ENCODE measurements at regions not wholly inside any gene's neighbourhood (a gene's known extent, or its start where the extent isn't known, plus 50 kb on each side); places are given as distances from the start of the nearest gene placed in this dataset.
"Not testable (repeated sequence)": the region's sequence is repeated elsewhere in the genome, so short reads cannot be mapped to it uniquely, and the experiment has no call there.

- H3K27ac Mint-ChIP-seq, result no peak overlapping the region
- no peaks in the 10 kb centered on the region for H3K4me1 Mint-ChIP-seq (ENCODE audit: low read depth)
- ATAC-seq (no peak), DNase-seq (no peak)
- H3K27me3 Mint-ChIP-seq (ENCODE audit: low read depth), result no peaks in the 10 kb centered on the region
- no peak overlapping the region for H3K4me3 Mint-ChIP-seq
- H3K9me3 Mint-ChIP-seq (ENCODE audit: insufficient read depth), result no peaks in the 10 kb centered on the region
- POLR2A ChIA-PET, result no interaction called here
- CTCF ChIA-PET, result no interaction called here
- H3K36me3 Mint-ChIP-seq (ENCODE audit: low read depth), result no peaks in the 10 kb centered on the region
Observed at GRCh38 chr18:75845413-75845812, 417.9 kb upstream of the SMIM21 start.

GRCh38 chr18:75844146-75844545, 416.6 kb upstream of the SMIM21 start:
- CTCF ChIA-PET, result no interaction called here
- POLR2A ChIA-PET, result no interaction called here
- no peaks in the 10 kb centered on the region for H3K9me3 Mint-ChIP-seq (ENCODE audit: insufficient read depth)
- ATAC-seq, result no peak
- H3K27me3 Mint-ChIP-seq (ENCODE audit: low read depth), result no peaks in the 10 kb centered on the region
- H3K36me3 Mint-ChIP-seq (ENCODE audit: low read depth), result no peaks in the 10 kb centered on the region
- DNase-seq, result no peak
- H3K4me1 Mint-ChIP-seq (ENCODE audit: low read depth), result no peaks in the 10 kb centered on the region
- no peak overlapping the region for H3K4me3 Mint-ChIP-seq
- H3K27ac Mint-ChIP-seq, result no peak overlapping the region

GRCh38 chr18:75840131-75840530, 412.6 kb upstream of the SMIM21 start:
- ATAC-seq (no peak), DNase-seq (no peak)
- ChIA-PET POLR2A (no interaction called here), CTCF (no interaction called here)
- Mint-ChIP-seq H3K4me1 (ENCODE audit: low read depth) (no peaks in the 10 kb centered on the region), H3K4me3 (no peak overlapping the region), H3K27me3 (ENCODE audit: low read depth) (no peaks in the 10 kb centered on the region), H3K27ac (no peak overlapping the region), H3K9me3 (ENCODE audit: insufficient read depth) (no peaks in the 10 kb centered on the region), H3K36me3 (ENCODE audit: low read depth) (no peaks in the 10 kb centered on the region)

- H3K36me3 Mint-ChIP-seq (ENCODE audit: low read depth); ATAC-seq; CTCF ChIA-PET: not testable (repeated sequence)
Observed at GRCh38 chr18:75839686-75840085, 412.2 kb upstream of the SMIM21 start.

GRCh38 chr18:75839041-75839440, 411.5 kb upstream of the SMIM21 start:
- Mint-ChIP-seq H3K27me3 (ENCODE audit: low read depth) (no peaks in the 10 kb centered on the region), H3K27ac (no peak overlapping the region), H3K9me3 (ENCODE audit: insufficient read depth) (no peaks in the 10 kb centered on the region), H3K4me3 (no peak overlapping the region), H3K4me1 (ENCODE audit: low read depth) (no peaks in the 10 kb centered on the region), H3K36me3 (ENCODE audit: low read depth) (no peaks in the 10 kb centered on the region)
- CTCF ChIA-PET, result no interaction called here
- ATAC-seq, result no peak
- DNase-seq, result no peak
- POLR2A ChIA-PET, result no interaction called here

More at GRCh38 chr18:75839686-75840085, 412.2 kb upstream of the SMIM21 start:
- POLR2A ChIA-PET; H3K27ac Mint-ChIP-seq; H3K4me1 Mint-ChIP-seq (ENCODE audit: low read depth); H3K9me3 Mint-ChIP-seq (ENCODE audit: insufficient read depth); H3K4me3 Mint-ChIP-seq; H3K27me3 Mint-ChIP-seq (ENCODE audit: low read depth); DNase-seq: not testable (repeated sequence)

GRCh38 chr18:75837316-75837715, 409.8 kb upstream of the SMIM21 start:
- no peaks in the 10 kb centered on the region for H3K4me1 Mint-ChIP-seq (ENCODE audit: low read depth)
- no peak for DNase-seq
- no peak for ATAC-seq
- ChIA-PET POLR2A (no interaction called here), CTCF (no interaction called here)
- H3K27me3 Mint-ChIP-seq (ENCODE audit: low read depth), result no peaks in the 10 kb centered on the region
- no peaks in the 10 kb centered on the region for H3K9me3 Mint-ChIP-seq (ENCODE audit: insufficient read depth)
- no peak overlapping the region for H3K27ac Mint-ChIP-seq
- H3K36me3 Mint-ChIP-seq (ENCODE audit: low read depth), result no peaks in the 10 kb centered on the region
- no peak overlapping the region for H3K4me3 Mint-ChIP-seq

- ChIA-PET CTCF (no interaction called here), POLR2A (no interaction called here)
- ATAC-seq (no peak), DNase-seq (no peak)
- Mint-ChIP-seq H3K27ac (no peak overlapping the region), H3K36me3 (ENCODE audit: low read depth) (no peaks in the 10 kb centered on the region), H3K4me3 (no peak overlapping the region), H3K27me3 (ENCODE audit: low read depth) (no peaks in the 10 kb centered on the region), H3K4me1 (ENCODE audit: low read depth) (no peaks in the 10 kb centered on the region), H3K9me3 (ENCODE audit: insufficient read depth) (no peaks in the 10 kb centered on the region)
Observed at GRCh38 chr18:75836516-75836915, 409.0 kb upstream of the SMIM21 start.

GRCh38 chr18:75831960-75832359, 404.5 kb upstream of the SMIM21 start:
- CTCF ChIA-PET, result no interaction called here
- POLR2A ChIA-PET, result no interaction called here
- Mint-ChIP-seq H3K9me3 (ENCODE audit: insufficient read depth) (no peaks in the 10 kb centered on the region), H3K27me3 (ENCODE audit: low read depth) (no peaks in the 10 kb centered on the region), H3K4me3 (no peak overlapping the region), H3K36me3 (ENCODE audit: low read depth) (no peaks in the 10 kb centered on the region), H3K27ac (no peak overlapping the region), H3K4me1 (ENCODE audit: low read depth) (no peaks in the 10 kb centered on the region)
- no peak for DNase-seq
- ATAC-seq, result no peak

GRCh38 chr18:75830828-75831227, 403.3 kb upstream of the SMIM21 start:
- no peaks in the 10 kb centered on the region for H3K27me3 Mint-ChIP-seq (ENCODE audit: low read depth)
- H3K4me3 Mint-ChIP-seq, result no peak overlapping the region
- ATAC-seq, result no peak
- no peak for DNase-seq
- H3K27ac Mint-ChIP-seq, result no peak overlapping the region
- no peaks in the 10 kb centered on the region for H3K36me3 Mint-ChIP-seq (ENCODE audit: low read depth)
- CTCF ChIA-PET, result no interaction called here
- no peaks in the 10 kb centered on the region for H3K9me3 Mint-ChIP-seq (ENCODE audit: insufficient read depth)
- POLR2A ChIA-PET, result no interaction called here
- H3K4me1 Mint-ChIP-seq (ENCODE audit: low read depth), result no peaks in the 10 kb centered on the region

- CTCF ChIA-PET, result no interaction called here
- H3K27ac Mint-ChIP-seq, result no peak overlapping the region
Observed at GRCh38 chr18:75829091-75829490, 401.6 kb upstream of the SMIM21 start.

GRCh38 chr18:75828379-75828778, 400.9 kb upstream of the SMIM21 start:
- ChIA-PET POLR2A (no interaction called here), CTCF (no interaction called here)
- ATAC-seq (no peak), DNase-seq (no peak)
- no peaks in the 10 kb centered on the region for H3K27me3 Mint-ChIP-seq (ENCODE audit: low read depth)
- H3K4me3 Mint-ChIP-seq, result no peak overlapping the region
- H3K4me1 Mint-ChIP-seq (ENCODE audit: low read depth), result no peaks in the 10 kb centered on the region
- no peaks in the 10 kb centered on the region for H3K9me3 Mint-ChIP-seq (ENCODE audit: insufficient read depth)
- H3K36me3 Mint-ChIP-seq (ENCODE audit: low read depth), result no peaks in the 10 kb centered on the region
- no peak overlapping the region for H3K27ac Mint-ChIP-seq

More at GRCh38 chr18:75829091-75829490, 401.6 kb upstream of the SMIM21 start:
- H3K27me3 Mint-ChIP-seq (ENCODE audit: low read depth), result no peaks in the 10 kb centered on the region
- POLR2A ChIA-PET, result no interaction called here
- DNase-seq (no peak), ATAC-seq (no peak)
- no peaks in the 10 kb centered on the region for H3K4me1 Mint-ChIP-seq (ENCODE audit: low read depth)
- H3K36me3 Mint-ChIP-seq (ENCODE audit: low read depth), result no peaks in the 10 kb centered on the region
- no peaks in the 10 kb centered on the region for H3K9me3 Mint-ChIP-seq (ENCODE audit: insufficient read depth)
- H3K4me3 Mint-ChIP-seq, result no peak overlapping the region

- Mint-ChIP-seq H3K27ac (no peak overlapping the region), H3K4me1 (ENCODE audit: low read depth) (no peaks in the 10 kb centered on the region), H3K27me3 (ENCODE audit: low read depth) (no peaks in the 10 kb centered on the region), H3K4me3 (no peak overlapping the region), H3K36me3 (ENCODE audit: low read depth) (no peaks in the 10 kb centered on the region), H3K9me3 (ENCODE audit: insufficient read depth) (no peaks in the 10 kb centered on the region)
- CTCF ChIA-PET, result no interaction called here
- no peak for DNase-seq
- POLR2A ChIA-PET, result no interaction called here
- ATAC-seq, result no peak
Observed at GRCh38 chr18:75827751-75828287, 400.3 kb upstream of the SMIM21 start.

GRCh38 chr18:75824661-75825060, 397.2 kb upstream of the SMIM21 start:
- H3K27me3 Mint-ChIP-seq (ENCODE audit: low read depth), result no peaks in the 10 kb centered on the region
- DNase-seq (no peak), ATAC-seq (no peak)
- ChIA-PET POLR2A (no interaction called here), CTCF (no interaction called here)
- H3K4me3 Mint-ChIP-seq, result no peak overlapping the region
- H3K36me3 Mint-ChIP-seq (ENCODE audit: low read depth), result no peaks in the 10 kb centered on the region
- no peaks in the 10 kb centered on the region for H3K9me3 Mint-ChIP-seq (ENCODE audit: insufficient read depth)
- H3K27ac Mint-ChIP-seq, result no peak overlapping the region
- no peaks in the 10 kb centered on the region for H3K4me1 Mint-ChIP-seq (ENCODE audit: low read depth)
